Activated CD8-positive, alpha-beta T cell treated with anti-CD3 and anti-CD28 coated beads, Interleukin-2, amount 10 ng/mL, durations not matched to agents 7 days and 5 days (primary cell): ENCODE measurements at regions not wholly inside any gene's neighbourhood (a gene's known extent, or its start where the extent isn't known, plus 50 kb on each side); places are given as distances from the start of the nearest gene placed in this dataset.

Experiments used
- ATAC-seq: fragments of 150-1000 bp; cut with Tn5 transposase; one replicate; pipeline ENCODE4 v1.10.0; 2021; ENCODE audit warnings: moderate library complexity
- CTCF ChIA-PET: fragments of 350-600 bp; sonication (Branson Sonifier 250); formaldehyde crosslinking; loops from one replicate; lab custom pipeline; 2021; ENCODE audit warnings: antibody characterized with exemption; lab: Charles Lee
- POLR2A ChIA-PET: fragments of 350-600 bp; sonication (Branson Sonifier 250); formaldehyde crosslinking; loops from one replicate; lab custom pipeline; 2021; ENCODE audit warnings: antibody characterized with exemption; lab: Charles Lee
- DNase-seq: peaks from one replicate; pipeline ENCODE4 v3.0.0-alpha.2; 2020
- H3K27ac Mint-ChIP-seq: one replicate; pipeline ENCODE4 v1.8.0; 2021; ENCODE audit warnings: mild to moderate bottlenecking, mixed read lengths
- H3K27me3 Mint-ChIP-seq: one replicate; pipeline ENCODE4 v1.8.0; 2021; ENCODE audit warnings: low read depth, mixed read lengths
- H3K36me3 Mint-ChIP-seq: one replicate; pipeline ENCODE4 v1.8.0; 2021; ENCODE audit warnings: low read depth, mixed read lengths
- H3K4me1 Mint-ChIP-seq: one replicate; pipeline ENCODE4 v1.8.0; 2021; ENCODE audit warnings: low read depth, mixed read lengths
- H3K4me3 Mint-ChIP-seq: one replicate; pipeline ENCODE4 v1.8.0; 2021; ENCODE audit warnings: mild to moderate bottlenecking, mixed read lengths
- H3K9me3 Mint-ChIP-seq: one replicate; pipeline ENCODE4 v1.8.0; 2022; ENCODE audit warnings: mixed read lengths; ENCODE audit not compliant: insufficient read depth

GRCh38 chr2:134135793-134136192 lies 118.1 kb upstream of the MGAT5 start:
- Mint-ChIP-seq H3K4me3 (no peak overlapping the region), H3K27ac (no peak overlapping the region), H3K4me1 (peaks cover 31% of the 10 kb centered on the region), H3K36me3 (peaks cover 18% of the 10 kb centered on the region), H3K27me3 (no peaks in the 10 kb centered on the region), H3K9me3 (no peaks in the 10 kb centered on the region)
- DNase-seq (no peak), ATAC-seq (no peak)
- CTCF ChIA-PET = interaction anchor here (2.5 kb wide), 1 partner anchor 18 kb away, joined by 7 read pairs; no protein-coding TSS in a partner anchor
- POLR2A ChIA-PET = no interaction called here

- POLR2A ChIA-PET = interaction anchor here (0.8 kb wide), 1 partner anchor 9 kb away, joined by 4 read pairs; no protein-coding TSS in a partner anchor
- no peak for DNase-seq
- H3K27ac Mint-ChIP-seq = no peak overlapping the region
- no peak overlapping the region for H3K4me3 Mint-ChIP-seq
- peaks cover 35% of the 10 kb centered on the region for H3K4me1 Mint-ChIP-seq
- ATAC-seq = no peak
- no peaks in the 10 kb centered on the region for H3K27me3 Mint-ChIP-seq
- CTCF ChIA-PET = interaction anchor here (1.2 to 2.5 kb wide), 3 partner anchors 9 to 298 kb away, joined by 4 to 7 read pairs (median 6); no protein-coding TSS in a partner anchor
- H3K9me3 Mint-ChIP-seq = no peaks in the 10 kb centered on the region
- H3K36me3 Mint-ChIP-seq = peaks cover 12% of the 10 kb centered on the region
Observed at GRCh38 chr2:134136731-134137130, 117.1 kb upstream of the MGAT5 start.

- POLR2A ChIA-PET = interaction anchor here (0.8 kb wide), 1 partner anchor 10 kb away, joined by 4 read pairs; no protein-coding TSS in a partner anchor
- H3K9me3 Mint-ChIP-seq = no peaks in the 10 kb centered on the region
- peaks cover 9% of the 10 kb centered on the region for H3K36me3 Mint-ChIP-seq
- H3K4me3 Mint-ChIP-seq = no peak overlapping the region
- H3K4me1 Mint-ChIP-seq = peaks cover 39% of the 10 kb centered on the region
- H3K27ac Mint-ChIP-seq = no peak overlapping the region
- ATAC-seq (peak; percentile 66), DNase-seq (no peak)
- no peaks in the 10 kb centered on the region for H3K27me3 Mint-ChIP-seq
- CTCF ChIA-PET = interaction anchor here (1.2 to 2.5 kb wide), 3 partner anchors 9 to 298 kb away, joined by 4 to 7 read pairs (median 6); no protein-coding TSS in a partner anchor
Observed at GRCh38 chr2:134137182-134137611, 116.7 kb upstream of the MGAT5 start.

- ChIA-PET POLR2A (no interaction called here), CTCF (no interaction called here)
- no peak for ATAC-seq
- Mint-ChIP-seq H3K4me1 (peaks cover 48% of the 10 kb centered on the region), H3K27me3 (no peaks in the 10 kb centered on the region), H3K27ac (no peak overlapping the region), H3K36me3 (peaks cover 6% of the 10 kb centered on the region), H3K9me3 (no peaks in the 10 kb centered on the region), H3K4me3 (no peak overlapping the region)
- DNase-seq = no peak
Observed at GRCh38 chr2:134138115-134138514, 115.8 kb upstream of the MGAT5 start.

GRCh38 chr2:134139611-134140010 lies 114.3 kb upstream of the MGAT5 start:
- CTCF ChIA-PET = no interaction called here
- POLR2A ChIA-PET = no interaction called here
- Mint-ChIP-seq H3K4me3 (no peak overlapping the region), H3K9me3 (no peaks in the 10 kb centered on the region), H3K27me3 (no peaks in the 10 kb centered on the region), H3K27ac (no peak overlapping the region), H3K36me3 (peaks cover 11% of the 10 kb centered on the region), H3K4me1 (peaks cover 54% of the 10 kb centered on the region)
- ATAC-seq (no peak), DNase-seq (no peak)

GRCh38 chr2:134140251-134140661 lies 113.6 kb upstream of the MGAT5 start:
- no peak for DNase-seq
- Mint-ChIP-seq H3K9me3 (no peaks in the 10 kb centered on the region), H3K27ac (no peak overlapping the region), H3K4me3 (no peak overlapping the region), H3K27me3 (no peaks in the 10 kb centered on the region), H3K36me3 (peaks cover 11% of the 10 kb centered on the region), H3K4me1 (peaks cover 52% of the 10 kb centered on the region)
- ATAC-seq = no peak
- ChIA-PET POLR2A (no interaction called here), CTCF (interaction anchor here (0.8 kb wide), 1 partner anchor 89 kb away, joined by 3 read pairs; no protein-coding TSS in a partner anchor)

- CTCF ChIA-PET = no interaction called here
- H3K9me3 Mint-ChIP-seq = no peaks in the 10 kb centered on the region
- DNase-seq (no peak), ATAC-seq (no peak)
- no peaks in the 10 kb centered on the region for H3K27me3 Mint-ChIP-seq
- H3K4me1 Mint-ChIP-seq = peaks cover 42% of the 10 kb centered on the region
- H3K4me3 Mint-ChIP-seq = no peak overlapping the region
- POLR2A ChIA-PET = no interaction called here
- H3K36me3 Mint-ChIP-seq = peaks cover 8% of the 10 kb centered on the region
- no peak overlapping the region for H3K27ac Mint-ChIP-seq
Observed at GRCh38 chr2:134141598-134142340, 112.1 kb upstream of the MGAT5 start.

- Mint-ChIP-seq H3K27me3 (no peaks in the 10 kb centered on the region), H3K4me1 (peaks cover 36% of the 10 kb centered on the region), H3K4me3 (no peak overlapping the region), H3K9me3 (no peaks in the 10 kb centered on the region), H3K36me3 (peaks cover 8% of the 10 kb centered on the region), H3K27ac (no peak overlapping the region)
- no peak for DNase-seq
- no peak for ATAC-seq
- ChIA-PET POLR2A (no interaction called here), CTCF (no interaction called here)
Observed at GRCh38 chr2:134142341-134142738, 111.5 kb upstream of the MGAT5 start.

- peaks cover 33% of the 10 kb centered on the region for H3K4me1 Mint-ChIP-seq
- no peaks in the 10 kb centered on the region for H3K9me3 Mint-ChIP-seq
- ATAC-seq = no peak
- H3K4me3 Mint-ChIP-seq = no peak overlapping the region
- POLR2A ChIA-PET = no interaction called here
- CTCF ChIA-PET = no interaction called here
- peaks cover 11% of the 10 kb centered on the region for H3K36me3 Mint-ChIP-seq
- DNase-seq = no peak
- no peaks in the 10 kb centered on the region for H3K27me3 Mint-ChIP-seq
- no peak overlapping the region for H3K27ac Mint-ChIP-seq
Observed at GRCh38 chr2:134142903-134143302, 111.0 kb upstream of the MGAT5 start.

- no peak overlapping the region for H3K4me3 Mint-ChIP-seq
- no peaks in the 10 kb centered on the region for H3K27me3 Mint-ChIP-seq
- ATAC-seq = no peak
- DNase-seq = no peak
- H3K27ac Mint-ChIP-seq = peak overlapping the region; percentile 13
- H3K9me3 Mint-ChIP-seq = no peaks in the 10 kb centered on the region
- POLR2A ChIA-PET = no interaction called here
- peaks cover 11% of the 10 kb centered on the region for H3K36me3 Mint-ChIP-seq
- CTCF ChIA-PET = interaction anchor here (1.2 kb wide), 1 partner anchor 268 kb away, joined by 3 read pairs; no protein-coding TSS in a partner anchor
- peaks cover 29% of the 10 kb centered on the region for H3K4me1 Mint-ChIP-seq
Observed at GRCh38 chr2:134143568-134143967, 110.3 kb upstream of the MGAT5 start.

- Mint-ChIP-seq H3K9me3 (no peaks in the 10 kb centered on the region), H3K27ac (peak overlapping the region; percentile 13), H3K36me3 (peaks cover 11% of the 10 kb centered on the region), H3K27me3 (no peaks in the 10 kb centered on the region), H3K4me1 (peaks cover 29% of the 10 kb centered on the region), H3K4me3 (no peak overlapping the region)
- ATAC-seq = no peak
- no peak for DNase-seq
- ChIA-PET POLR2A (interaction anchor here (0.6 to 1.0 kb wide), 2 partner anchors 10 to 18 kb away, joined by 3 to 5 read pairs; no protein-coding TSS in a partner anchor), CTCF (interaction anchor here (1.2 kb wide), 1 partner anchor 268 kb away, joined by 3 read pairs; no protein-coding TSS in a partner anchor)
Observed at GRCh38 chr2:134144081-134144596, 109.7 kb upstream of the MGAT5 start.

GRCh38 chr2:134144651-134145050 lies 109.2 kb upstream of the MGAT5 start:
- DNase-seq (no peak), ATAC-seq (no peak)
- CTCF ChIA-PET = no interaction called here

More at GRCh38 chr2:134144651-134145050, 109.2 kb upstream of the MGAT5 start:
- Mint-ChIP-seq H3K4me3 (no peak overlapping the region), H3K36me3 (peaks cover 11% of the 10 kb centered on the region), H3K27me3 (no peaks in the 10 kb centered on the region), H3K9me3 (no peaks in the 10 kb centered on the region), H3K27ac (no peak overlapping the region), H3K4me1 (peaks cover 33% of the 10 kb centered on the region)
- POLR2A ChIA-PET = interaction anchor here (1.0 kb wide), 1 partner anchor 10 kb away, joined by 3 read pairs; no protein-coding TSS in a partner anchor
